GM12892 (cell line): ENCODE measurements at regions not wholly inside any gene's neighbourhood (a gene's known extent, or its start where the extent isn't known, plus 50 kb on each side); places are given as distances from the start of the nearest gene placed in this dataset.

Experiments
- POLR2A ChIP-seq: IDR thresholded peaks from 2 replicates; pipeline ENCODE4 v1.6.1; 2011; ENCODE audit warnings: low read depth, low read length, control low read depth
- POLR2AphosphoS5 ChIP-seq: IDR thresholded peaks from 2 replicates; pipeline ENCODE4 v1.6.1; 2011; ENCODE audit warnings: low read depth, low read length, control low read depth
- TAF1 ChIP-seq: IDR thresholded peaks from 2 replicates; pipeline ENCODE4 v1.6.1; 2011; ENCODE audit warnings: low read depth, mild to moderate bottlenecking, control low read depth, low read length, borderline replicate concordance

GRCh38 chr12:91241756-91242155, 59.1 kb upstream of the DCN start:
- TF ChIP-seq POLR2A (no peak), POLR2AphosphoS5 (no peak), TAF1 (no peak)
